ENCODE measurements at regions not wholly inside any gene's neighbourhood (a gene's known extent, or its start where the extent isn't known, plus 50 kb on each side); places are given as distances from the start of the nearest gene placed in this dataset.

DNA sequence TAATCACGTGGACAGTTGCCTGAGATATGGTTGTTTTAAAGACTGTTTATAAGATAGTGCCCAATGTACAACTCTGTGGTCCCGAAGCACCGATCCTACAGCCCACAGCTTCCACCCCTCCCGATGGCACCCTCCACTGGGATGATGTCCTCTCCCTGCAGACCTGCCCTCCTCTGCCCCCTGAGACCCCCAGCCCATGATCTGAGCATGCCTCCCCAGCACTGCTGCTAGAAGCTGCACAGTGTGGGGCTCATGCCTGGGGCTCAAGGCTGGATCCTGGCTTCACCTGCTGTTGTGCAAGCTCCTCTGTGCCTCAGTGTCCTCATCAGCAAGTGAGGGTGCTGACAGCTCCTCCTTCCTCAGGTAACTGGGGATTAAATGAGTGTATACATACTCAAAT lies 254.7 kb upstream of the MKI67 start:
- no peak for FAIRE-seq

- FAIRE-seq, result no peak
These were observed 256.0 kb upstream of the MKI67 start for GRCh38 chr10:128382225-128382624.

GRCh38 chr10:128384831-128385230 lies 258.6 kb upstream of the MKI67 start:
- FAIRE-seq, result no peak

DNA sequence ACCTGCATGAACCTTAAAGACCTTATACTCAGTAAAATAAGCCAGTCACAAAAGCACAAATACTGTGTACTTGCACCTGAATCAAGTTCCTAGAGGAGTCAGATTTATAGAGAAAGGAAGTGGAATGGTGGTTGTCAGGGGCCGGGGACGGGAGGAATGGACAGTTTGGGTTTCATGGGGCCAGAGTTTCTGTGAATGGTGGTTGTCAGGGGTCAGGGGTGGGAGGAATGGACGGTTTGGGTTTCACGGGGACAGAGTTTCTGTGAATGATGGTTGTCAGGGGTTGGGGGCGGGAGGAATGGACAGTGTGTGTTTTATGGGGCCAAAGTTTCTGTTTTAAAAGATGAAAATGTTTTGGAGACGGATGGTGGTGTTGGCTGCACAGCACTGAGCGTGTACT lies 260.0 kb upstream of the MKI67 start:
- FAIRE-seq, result no peak

DNA sequence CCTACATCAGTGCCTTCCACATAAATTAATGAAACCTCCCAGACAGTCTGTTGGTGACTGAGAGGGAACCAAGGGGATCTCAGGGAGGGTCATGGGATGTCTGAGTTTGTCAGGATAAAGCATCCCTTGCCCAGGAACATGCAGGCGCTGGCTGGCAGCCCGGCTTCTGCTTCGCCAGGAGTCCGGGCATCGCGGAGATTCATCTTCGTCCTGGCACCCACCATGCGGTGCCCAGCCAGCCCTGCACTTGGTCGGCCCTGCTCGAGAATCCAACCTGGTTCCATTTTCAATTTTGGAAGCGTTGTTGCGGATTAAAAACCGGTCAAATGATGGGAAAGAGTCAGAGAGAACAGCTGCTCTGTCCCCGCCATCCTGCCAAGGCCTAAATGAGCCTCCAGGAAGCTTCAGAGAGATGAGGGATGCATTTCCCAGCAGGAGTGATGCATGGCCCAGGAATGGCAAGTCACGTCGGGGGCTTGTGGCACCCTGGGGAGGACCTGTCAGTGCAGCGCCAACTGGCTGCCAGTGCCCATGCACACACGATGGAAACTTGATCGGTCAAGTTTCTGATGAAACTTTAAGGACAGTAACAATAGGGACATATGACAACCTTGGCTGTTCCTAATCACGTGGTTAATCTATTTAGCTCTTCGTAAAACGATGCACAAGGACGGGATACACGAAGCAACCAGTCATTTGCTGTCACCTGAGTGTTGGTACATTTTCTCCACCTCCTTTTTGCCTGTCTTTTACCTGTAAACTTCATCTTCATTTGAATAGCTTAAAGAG lies 260.8 kb upstream of the MKI67 start:
- FAIRE-seq, result no peak

DNA sequence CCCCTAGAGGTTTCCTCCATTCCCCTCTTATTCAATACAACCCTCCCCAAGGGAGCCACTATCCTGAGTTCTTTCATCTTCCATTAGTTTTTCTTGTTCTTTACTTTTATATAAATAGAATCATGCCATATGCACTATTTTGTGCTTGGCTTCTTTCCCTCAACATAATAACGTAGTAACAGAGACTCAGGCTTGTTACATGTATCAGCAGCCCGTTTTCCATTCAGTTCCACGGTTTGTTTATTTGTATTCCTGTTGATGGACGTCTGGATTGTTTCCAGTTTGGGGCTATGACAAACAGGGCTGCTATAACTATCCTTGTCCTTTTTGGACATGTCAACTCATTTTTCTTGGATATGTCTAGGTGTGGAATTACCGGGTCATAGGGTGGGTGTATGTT lies 264.4 kb upstream of the MKI67 start:
- no peak for FAIRE-seq

DNA sequence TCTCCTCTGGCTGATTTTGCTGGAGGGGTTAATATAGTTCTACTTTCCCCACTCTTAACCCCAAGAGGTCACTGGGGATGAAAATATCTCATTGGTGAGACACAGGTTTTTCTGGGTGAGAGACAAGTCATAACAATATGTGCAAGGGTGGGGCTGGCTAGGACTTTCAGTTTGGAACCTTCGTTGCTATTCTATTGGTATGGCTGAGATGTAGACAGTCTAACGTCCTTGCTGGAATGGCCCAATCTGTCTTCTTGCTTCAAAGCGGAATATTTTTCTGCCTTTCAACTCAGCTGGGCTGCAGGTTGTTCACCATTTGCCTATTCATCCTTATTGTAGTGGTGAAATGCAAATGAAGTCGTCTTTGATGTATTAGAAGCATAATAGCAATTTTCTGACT lies 267.3 kb upstream of the MKI67 start:
- FAIRE-seq, result no peak

DNA sequence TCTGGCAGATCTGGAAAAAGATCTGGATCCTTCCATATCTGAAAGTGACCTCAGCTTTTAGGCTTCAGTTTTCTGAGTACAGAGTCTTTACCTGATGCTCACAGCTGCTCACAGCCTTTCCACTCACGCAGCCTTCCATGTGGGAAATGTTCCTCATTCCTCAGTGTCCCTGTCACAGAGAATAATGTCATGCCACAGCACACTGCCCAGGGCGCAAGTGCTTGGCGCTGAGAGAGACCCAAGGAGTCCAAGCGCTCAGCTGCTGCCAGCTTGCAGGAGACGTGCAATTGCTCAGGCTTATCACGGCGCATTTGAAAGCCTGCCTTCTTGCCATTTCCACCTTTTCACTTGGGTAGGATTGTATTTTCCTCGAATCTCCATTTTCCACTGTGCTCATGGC lies 271.9 kb upstream of the MKI67 start:
- FAIRE-seq, result no peak

DNA sequence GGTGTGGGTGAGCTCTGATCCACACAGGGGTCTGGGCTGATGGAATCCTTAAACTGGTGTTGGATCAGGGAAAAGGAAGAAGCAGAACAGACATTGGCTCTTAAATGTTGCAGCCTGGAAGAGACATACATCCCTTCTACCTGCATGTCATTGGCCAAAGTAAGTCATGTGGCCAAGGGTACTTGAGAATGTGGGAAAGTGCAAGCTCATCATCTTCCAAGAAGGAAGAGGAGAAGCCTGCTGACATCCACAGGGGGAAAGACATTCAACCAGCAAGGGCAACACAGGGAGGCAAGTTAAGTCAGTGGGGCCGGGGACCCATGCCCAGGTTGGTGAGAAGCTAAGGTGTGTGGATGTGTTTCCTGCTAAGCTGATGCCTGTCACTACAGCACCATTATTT lies 272.8 kb upstream of the MKI67 start:
- no peak for FAIRE-seq

DNA sequence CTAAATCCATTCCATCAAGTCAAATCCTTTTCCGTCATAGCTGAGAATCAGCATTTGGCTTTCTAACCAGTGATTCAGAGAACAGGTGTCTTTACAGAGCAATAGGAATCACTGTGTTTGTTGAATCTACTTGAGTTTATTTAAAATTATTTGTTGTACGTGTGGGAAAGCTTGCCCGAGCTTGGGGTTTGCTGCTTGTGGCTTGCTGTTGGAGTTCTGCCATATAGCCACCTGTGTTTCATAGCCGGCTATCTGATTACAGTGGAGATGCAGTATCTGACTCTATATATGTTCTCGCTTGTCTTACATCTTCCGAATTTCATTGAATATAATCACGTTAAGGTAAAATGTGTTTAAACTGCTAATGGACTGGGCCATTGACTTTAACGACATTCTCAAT lies 274.3 kb upstream of the MKI67 start:
- no peak for FAIRE-seq

- FAIRE-seq, result no peak
These were observed 279.2 kb upstream of the MKI67 start for GRCh38 chr10:128405450-128405849.

DNA sequence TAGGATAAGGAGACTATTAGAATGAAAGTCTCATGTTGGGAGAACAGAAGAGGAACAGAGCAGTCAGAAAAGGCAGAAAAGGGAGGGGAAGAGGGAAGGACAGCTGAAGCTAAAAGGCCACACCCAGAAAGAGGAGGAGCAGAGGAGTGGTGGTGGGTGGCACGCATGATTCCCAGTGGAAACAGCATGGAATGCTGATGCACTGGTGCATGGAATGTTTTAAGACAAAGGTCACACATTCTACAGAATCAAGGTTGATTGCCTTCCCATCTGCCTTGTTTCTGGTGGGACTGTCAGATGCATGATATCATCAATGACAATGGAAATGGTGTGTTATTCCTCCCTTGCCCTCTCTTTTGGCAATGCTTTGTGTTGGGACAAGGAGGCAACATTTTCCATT lies 285.4 kb upstream of the MKI67 start:
- no peak for FAIRE-seq

- no peak for FAIRE-seq
These were observed 288.3 kb upstream of the MKI67 start for GRCh38 chr10:128414568-128414967.

- FAIRE-seq, result no peak
These were observed 290.0 kb upstream of the MKI67 start for GRCh38 chr10:128416231-128416630.

- FAIRE-seq, result no peak
These were observed 291.6 kb upstream of the MKI67 start for GRCh38 chr10:128417826-128418225.

DNA sequence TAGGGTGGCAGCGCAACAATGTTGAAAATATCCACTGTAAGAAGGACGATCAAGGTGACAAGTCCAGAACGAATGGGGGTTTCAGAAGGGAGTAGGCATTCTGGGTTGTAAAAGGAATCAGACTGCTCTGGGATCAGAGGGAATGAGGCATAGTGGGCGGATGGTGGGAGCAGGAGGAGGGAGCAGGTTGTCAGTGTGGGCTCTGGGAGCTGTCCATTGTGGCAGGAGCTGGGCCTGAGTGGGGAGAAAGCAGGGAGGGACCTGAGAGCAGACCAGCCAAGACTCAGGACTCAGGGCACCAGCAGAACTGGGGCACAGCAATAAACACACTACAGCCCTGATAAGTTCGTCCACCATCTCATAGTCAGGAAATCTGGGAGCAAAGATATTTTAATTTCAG lies 292.6 kb upstream of the MKI67 start:
- no peak for FAIRE-seq

- no peak for FAIRE-seq
These were observed 293.3 kb upstream of the MKI67 start for GRCh38 chr10:128419466-128420019.

GRCh38 chr10:128420623-128421022 lies 294.4 kb upstream of the MKI67 start:
- FAIRE-seq, result no peak

- no peak for FAIRE-seq
These were observed 295.3 kb upstream of the MKI67 start for GRCh38 chr10:128421371-128422160.

DNA sequence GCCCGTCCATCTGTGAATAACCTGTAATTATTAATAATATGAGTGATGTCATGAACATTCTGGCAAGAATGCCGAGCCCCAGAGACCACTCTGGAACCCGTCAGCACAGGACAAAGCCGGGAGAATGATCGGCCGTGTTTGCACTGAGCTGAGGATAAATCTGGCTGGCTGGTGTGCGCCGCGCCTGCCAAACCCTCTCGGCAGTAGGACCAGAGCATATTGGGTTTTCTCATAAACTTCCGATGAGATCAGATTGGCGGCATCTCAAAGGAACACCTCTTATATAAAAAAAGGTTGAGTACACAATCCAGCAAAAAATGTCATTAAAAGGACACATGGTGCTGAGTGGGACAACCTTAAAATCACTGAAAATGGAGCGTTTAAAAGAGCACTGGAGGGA lies 296.0 kb upstream of the MKI67 start:
- no peak for FAIRE-seq

DNA sequence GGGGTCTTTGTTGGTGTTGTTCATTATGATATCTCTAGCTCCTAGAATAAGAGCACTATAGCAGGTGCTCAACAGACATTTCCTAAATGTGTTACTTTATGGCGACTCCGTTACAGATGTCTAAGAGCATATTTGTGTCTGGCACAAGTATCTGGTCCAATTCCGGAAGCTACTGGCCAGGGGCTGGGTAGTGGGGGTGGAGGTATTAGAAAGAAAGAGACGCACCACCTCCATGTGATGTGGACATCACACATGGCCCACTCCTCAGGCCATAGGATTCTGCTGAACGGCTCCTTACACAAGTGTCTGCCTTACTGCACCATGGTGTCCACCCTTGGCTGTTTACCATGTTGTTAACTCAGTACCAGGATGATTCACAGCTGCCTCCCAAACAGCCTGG lies 296.8 kb upstream of the MKI67 start:
- FAIRE-seq, result no peak

- FAIRE-seq, result no peak
These were observed 303.1 kb upstream of the MKI67 start for GRCh38 chr10:128429321-128429720.

GRCh38 chr10:128429835-128430513 lies 303.8 kb upstream of the MKI67 start:
- FAIRE-seq, result no peak

GRCh38 chr10:128431083-128431482 lies 304.9 kb upstream of the MKI67 start:
- no peak for FAIRE-seq
